Astrocyte (in vitro differentiated cells and primary cell): ENCODE measurements at regions not wholly inside any gene's neighbourhood (a gene's known extent, or its start where the extent isn't known, plus 50 kb on each side); places are given as distances from the start of the nearest gene placed in this dataset.
"Not testable (repeated sequence)": the region's sequence is repeated elsewhere in the genome, so short reads cannot be mapped to it uniquely, and the experiment has no call there.

Experiments used
- DNase-seq: peaks from one replicate; pipeline ENCODE4 v3.0.0-alpha.2; 2010; ENCODE audit warnings: low read depth
- FAIRE-seq: peaks from 2 replicates; lab custom pipeline; 2011; peaks lifted over from hg19 to GRCh38; lab: Jason Lieb, UNC
- H2AFZ ChIP-seq: 2 replicates; pipeline ENCODE4 v1.6.0; 2012; ENCODE audit warnings: low read depth, low read length, inconsistent platforms
- H3K27ac ChIP-seq: 2 replicates; pipeline ENCODE4 v1.5.1; 2011; ENCODE audit warnings: low read depth, low read length, inconsistent platforms
- H3K27me3 ChIP-seq: 2 replicates; pipeline ENCODE4 v1.6.0; 2011; ENCODE audit warnings: low read length, inconsistent platforms; ENCODE audit not compliant: insufficient read depth
- H3K36me3 ChIP-seq: 2 replicates; pipeline ENCODE4 v1.5.1; 2011; ENCODE audit warnings: low read length, inconsistent platforms; ENCODE audit not compliant: insufficient read depth
- H3K4me1 ChIP-seq: 2 replicates; pipeline ENCODE4 v1.5.1; 2011; ENCODE audit warnings: low read length, inconsistent platforms; ENCODE audit not compliant: insufficient read depth
- H3K4me2 ChIP-seq: 2 replicates; pipeline ENCODE4 v1.6.0; 2012; ENCODE audit warnings: low read length, inconsistent platforms
- H3K4me3 ChIP-seq: 2 replicates; pipeline ENCODE4 v1.5.1; 2011; ENCODE audit warnings: low read depth, mild to moderate bottlenecking, low read length, inconsistent platforms; ENCODE audit not compliant: insufficient read depth
- H3K79me2 ChIP-seq: 2 replicates; pipeline ENCODE4 v1.6.0; 2012; ENCODE audit warnings: mild to moderate bottlenecking, low read length, inconsistent platforms; ENCODE audit not compliant: insufficient read depth
- H3K9ac ChIP-seq: 2 replicates; pipeline ENCODE4 v1.6.0; 2012; ENCODE audit warnings: mild to moderate bottlenecking, low read length, inconsistent platforms
- H3K9me3 ChIP-seq: 2 replicates; pipeline ENCODE4 v1.5.1; 2012; ENCODE audit warnings: low read depth, mild to moderate bottlenecking, low read length, inconsistent platforms; ENCODE audit not compliant: insufficient read depth
- H4K20me1 ChIP-seq: 2 replicates; pipeline ENCODE4 v1.6.0; 2012; ENCODE audit warnings: low read length, inconsistent platforms; ENCODE audit not compliant: insufficient read depth
- H3K27ac Mint-ChIP-seq: one replicate; pipeline ENCODE4 v1.8.0; 2021; ENCODE audit warnings: mild to moderate bottlenecking, mixed read lengths; ENCODE audit not compliant: unreplicated experiment
- H3K27me3 Mint-ChIP-seq: one replicate; pipeline ENCODE4 v1.8.0; 2021; ENCODE audit warnings: low read depth, mixed read lengths; ENCODE audit not compliant: unreplicated experiment
- H3K36me3 Mint-ChIP-seq: one replicate; pipeline ENCODE4 v1.8.0; 2021; ENCODE audit warnings: low read depth, mixed read lengths; ENCODE audit not compliant: unreplicated experiment
- H3K4me1 Mint-ChIP-seq: one replicate; pipeline ENCODE4 v1.8.0; 2021; ENCODE audit warnings: low read depth, mixed read lengths; ENCODE audit not compliant: unreplicated experiment
- H3K4me3 Mint-ChIP-seq: one replicate; pipeline ENCODE4 v1.8.0; 2021; ENCODE audit warnings: mild to moderate bottlenecking, moderate library complexity, mixed read lengths; ENCODE audit not compliant: unreplicated experiment
- H3K9me3 Mint-ChIP-seq: one replicate; pipeline ENCODE4 v1.8.0; 2021; ENCODE audit warnings: mild to moderate bottlenecking, mixed read lengths; ENCODE audit not compliant: unreplicated experiment
- CTCF ChIP-seq: IDR thresholded peaks from 2 replicates; pipeline ENCODE4 v1.5.1; 2011; ENCODE audit warnings: low read depth, mild to moderate bottlenecking, inconsistent platforms, low read length, moderate library complexity; ENCODE audit not compliant: insufficient read depth
- EZH2 ChIP-seq: IDR thresholded peaks from 2 replicates; pipeline ENCODE4 v1.6.1; 2012; ENCODE audit warnings: mild to moderate bottlenecking, low read length, inconsistent platforms; ENCODE audit not compliant: insufficient read depth

GRCh38 chr12:94839347-94839746 lies 164.2 kb downstream of the NDUFA12 start:
- peaks cover 5% of the 10 kb centered on the region for H3K27me3 Mint-ChIP-seq
- no peaks in the 10 kb centered on the region for H4K20me1 ChIP-seq
- no peak overlapping the region for H3K27ac ChIP-seq
- H3K27ac Mint-ChIP-seq, result no peak overlapping the region
- DNase-seq, result no peak
- peaks cover 16% of the 10 kb centered on the region for H3K9me3 Mint-ChIP-seq
- no peak overlapping the region for H2AFZ ChIP-seq
- H3K36me3 Mint-ChIP-seq, result no peaks in the 10 kb centered on the region
- H3K79me2 ChIP-seq, result no peaks in the 10 kb centered on the region
- TF ChIP-seq CTCF (no peak), EZH2 (no peak)
- H3K4me3 ChIP-seq, result no peak overlapping the region
- no peaks in the 10 kb centered on the region for H3K36me3 ChIP-seq
- no peaks in the 10 kb centered on the region for H3K9me3 ChIP-seq
- H3K4me2 ChIP-seq, result no peak overlapping the region
- no peak overlapping the region for H3K4me3 Mint-ChIP-seq
- H3K27me3 ChIP-seq, result peaks cover 6% of the 10 kb centered on the region
- H3K4me1 Mint-ChIP-seq, result no peaks in the 10 kb centered on the region
- no peak overlapping the region for H3K9ac ChIP-seq
- no peaks in the 10 kb centered on the region for H3K4me1 ChIP-seq
- FAIRE-seq, result no peak

DNA sequence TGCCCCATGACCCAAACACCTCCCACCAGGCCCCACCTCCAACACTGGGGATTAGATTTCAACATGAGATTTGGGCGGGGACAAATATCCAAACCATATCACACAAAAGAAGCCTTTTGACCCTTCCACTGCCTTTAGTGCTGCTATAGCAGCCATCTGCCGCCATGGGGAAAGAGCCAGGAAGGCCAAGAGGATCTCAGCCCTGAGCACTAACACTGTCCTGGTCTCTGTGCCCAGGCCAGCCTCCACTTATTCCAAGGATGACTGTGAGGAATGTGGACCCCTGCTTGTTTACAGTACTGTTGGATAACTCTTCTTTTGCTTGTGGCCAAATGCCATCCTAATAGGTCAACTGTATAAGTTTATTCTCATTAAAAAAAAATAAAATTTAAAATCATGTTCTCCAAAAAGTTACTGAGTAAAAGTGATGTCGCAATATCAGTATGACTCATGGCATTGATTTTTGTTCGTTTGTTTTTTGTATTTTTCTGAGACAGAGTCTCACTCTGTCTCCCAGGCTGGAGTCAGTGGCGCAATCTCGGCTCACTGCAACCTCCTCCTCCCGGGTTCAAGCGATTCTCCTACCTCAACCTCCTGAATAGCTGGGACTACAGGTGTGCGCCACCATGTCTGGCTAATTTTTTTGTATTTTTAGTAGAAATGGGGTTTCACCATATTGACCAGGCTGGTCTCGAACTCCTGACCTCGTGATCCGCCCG lies 166.4 kb downstream of the NDUFA12 start:
- H3K4me3 ChIP-seq, H3K27ac ChIP-seq, H3K36me3 ChIP-seq, FAIRE-seq, DNase-seq, H3K4me2 ChIP-seq, H3K4me1 ChIP-seq, H2AFZ ChIP-seq, H3K36me3 Mint-ChIP-seq, H3K4me3 Mint-ChIP-seq, H3K9me3 ChIP-seq, H3K27me3 ChIP-seq, H3K27me3 Mint-ChIP-seq, H3K9ac ChIP-seq, H3K79me2 ChIP-seq, H3K27ac Mint-ChIP-seq, H4K20me1 ChIP-seq: not testable (repeated sequence)
- H3K9me3 Mint-ChIP-seq, result peaks cover 15% of the 10 kb centered on the region
- H3K4me1 Mint-ChIP-seq, result peaks cover 15% of the 10 kb centered on the region

DNA sequence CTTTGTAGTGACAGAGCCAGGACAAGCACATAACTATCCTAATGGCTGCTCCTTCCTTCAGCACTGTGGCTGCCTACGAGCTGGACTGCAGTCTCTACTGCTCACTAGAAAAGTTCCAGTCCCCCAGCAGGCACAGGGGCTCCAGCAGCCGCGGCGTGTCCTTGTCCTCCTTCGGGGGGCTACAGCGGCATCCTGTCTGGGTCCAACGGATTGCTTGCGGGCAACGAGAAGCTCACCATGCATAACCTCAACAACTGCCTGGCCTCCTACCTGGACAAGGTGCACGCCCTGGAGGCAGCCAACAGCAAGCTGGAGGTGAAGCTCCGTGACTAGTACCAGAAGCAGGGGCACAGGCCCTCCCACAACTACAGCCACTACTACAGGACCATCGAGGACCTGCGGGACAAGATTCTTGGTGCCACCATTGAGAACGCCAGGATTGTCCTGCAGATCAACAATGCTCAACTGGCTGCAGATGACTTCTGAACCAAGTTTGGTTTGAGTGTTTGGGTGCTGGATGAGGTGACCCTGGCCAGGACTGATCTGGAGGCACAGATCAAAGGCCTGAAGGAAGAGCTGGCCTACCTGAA lies 169.4 kb downstream of the NDUFA12 start:
- no peaks in the 10 kb centered on the region for H3K36me3 ChIP-seq
- no peaks in the 10 kb centered on the region for H3K27me3 ChIP-seq
- H4K20me1 ChIP-seq, result no peaks in the 10 kb centered on the region
- no peak overlapping the region for H3K9ac ChIP-seq
- peaks cover 6% of the 10 kb centered on the region for H3K4me1 ChIP-seq
- Mint-ChIP-seq H3K9me3 (peaks cover 10% of the 10 kb centered on the region), H3K4me1 (peaks cover 23% of the 10 kb centered on the region), H3K4me3 (no peak overlapping the region), H3K27me3 (peaks cover 2% of the 10 kb centered on the region), H3K36me3 (no peaks in the 10 kb centered on the region), H3K27ac (no peak overlapping the region)
- no peak overlapping the region for H3K4me3 ChIP-seq
- H3K4me2 ChIP-seq, result no peak overlapping the region
- no peak overlapping the region for H3K27ac ChIP-seq
- H3K79me2 ChIP-seq, result no peaks in the 10 kb centered on the region
- H3K9me3 ChIP-seq, result no peaks in the 10 kb centered on the region
- H2AFZ ChIP-seq, result no peak overlapping the region
- TF ChIP-seq CTCF (no peak), EZH2 (no peak)
- DNase-seq (no peak), FAIRE-seq (no peak)
